Thyroid gland (tissue), 4 donors: ENCODE measurements at regions not wholly inside any gene's neighbourhood (a gene's known extent, or its start where the extent isn't known, plus 50 kb on each side); places are given as distances from the start of the nearest gene placed in this dataset.

ENCODE experiments used
- DNase-seq, 2 donors: peaks; one replicate each; pipeline ENCODE4 v3.0.0-alpha.2; 2019
- H3K27ac ChIP-seq, 3 donors: fragments of 200-600 bp; sonication (generic); 1 replicate in 2 of 3; 2 replicates in 1 of 3; pipeline ENCODE4 v1.5.1; 2016 to 2019; ENCODE audit warnings: mild to moderate bottlenecking in 1 of 3, moderate library complexity in 1 of 3
- H3K27me3 ChIP-seq: fragments of 200-600 bp; sonication (generic); one replicate; pipeline ENCODE4 v1.5.1; 2019
- H3K36me3 ChIP-seq, 2 donors: fragments of 200-600 bp; sonication (generic); one replicate each; pipeline ENCODE4 v1.5.1; 2016 to 2019
- H3K4me1 ChIP-seq, 2 donors: fragments of 200-600 bp; sonication (generic); one replicate each; pipeline ENCODE4 v1.5.1; 2017 to 2019
- H3K4me3 ChIP-seq, 3 donors: fragments of 200-600 bp; sonication (generic); replicated peaks in 1 of 3; 1 replicate in 2 of 3; 2 replicates in 1 of 3; pipeline ENCODE4 v1.5.1; 2016; ENCODE audit warnings: mild to moderate bottlenecking in 1 of 3
- H3K9me3 ChIP-seq: fragments of 200-600 bp; sonication (generic); one replicate; pipeline ENCODE4 v1.5.1; 2017
- CTCF ChIP-seq, 6 experiments: fragments of 200-600 bp in 3 of 6; fragments of 450-650 bp in 3 of 6; sonication (generic) in 3 of 6; IDR thresholded peaks; one replicate each; pipeline ENCODE4 v1.5.1; 2016 to 2019; ENCODE audit warnings: antibody characterized with exemption in 6 of 6, mild to moderate bottlenecking in 2 of 6, inconsistent platforms in 1 of 6, moderate library complexity in 1 of 6
- POLR2A ChIP-seq, 2 donors: fragments of 450-650 bp; IDR thresholded peaks; one replicate each; pipeline ENCODE4 v1.6.1; 2017; ENCODE audit warnings: antibody characterized with exemption in 2 of 2, mild to moderate bottlenecking in 2 of 2, moderate library complexity in 1 of 2
- WGBS, 2 donors: methylation state at CpG; one replicate each; pipeline ENCODE4 v1.1.5; 2017; 5-methylcytosine and 5-hydroxymethylcytosine counted together
- intact Hi-C: fragments of 100-400 bp; cut with DNase I; formaldehyde crosslinking; loops from one replicate; pipeline ENCODE4 v1.15.1; 2023

DNA sequence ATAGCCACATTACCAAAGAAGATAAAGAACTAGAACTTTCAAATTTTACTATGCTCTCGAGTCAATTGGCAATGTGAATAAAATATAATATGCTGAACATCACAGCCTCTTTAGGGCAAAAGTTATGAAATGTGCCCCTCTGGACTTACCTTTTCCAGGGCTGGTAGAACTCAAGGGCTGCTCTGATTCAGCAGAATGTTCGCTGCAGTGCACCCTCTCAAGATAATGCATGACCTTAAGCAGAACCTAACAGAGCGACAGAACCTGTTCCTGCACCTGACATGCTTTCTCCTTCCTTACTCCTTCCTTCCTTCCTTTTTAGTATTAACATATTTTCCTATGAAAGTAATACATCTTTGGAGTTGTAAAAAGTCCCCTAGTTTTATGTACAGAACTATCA is 65.4 kb upstream of the STXBP5 start:
- intact Hi-C loops: no loop called here
- Histone ChIP-seq H3K27ac (no peak overlapping the region), H3K36me3 (no peaks in the 10 kb centered on the region), H3K4me3 (no peak overlapping the region), H3K9me3 (no peaks in the 10 kb centered on the region), H3K27me3 (no peaks in the 10 kb centered on the region), H3K4me1 (no peaks in the 10 kb centered on the region)
- TF ChIP-seq POLR2A (IDR thresholded peaks at IDR 0.05) (no peak), CTCF (IDR thresholded peaks at IDR 0.05) (no peak)
- DNase-seq: no peak
- WGBS, 2 donors: 85% methylated on average over 3 of the region's 3 CpGs

DNA sequence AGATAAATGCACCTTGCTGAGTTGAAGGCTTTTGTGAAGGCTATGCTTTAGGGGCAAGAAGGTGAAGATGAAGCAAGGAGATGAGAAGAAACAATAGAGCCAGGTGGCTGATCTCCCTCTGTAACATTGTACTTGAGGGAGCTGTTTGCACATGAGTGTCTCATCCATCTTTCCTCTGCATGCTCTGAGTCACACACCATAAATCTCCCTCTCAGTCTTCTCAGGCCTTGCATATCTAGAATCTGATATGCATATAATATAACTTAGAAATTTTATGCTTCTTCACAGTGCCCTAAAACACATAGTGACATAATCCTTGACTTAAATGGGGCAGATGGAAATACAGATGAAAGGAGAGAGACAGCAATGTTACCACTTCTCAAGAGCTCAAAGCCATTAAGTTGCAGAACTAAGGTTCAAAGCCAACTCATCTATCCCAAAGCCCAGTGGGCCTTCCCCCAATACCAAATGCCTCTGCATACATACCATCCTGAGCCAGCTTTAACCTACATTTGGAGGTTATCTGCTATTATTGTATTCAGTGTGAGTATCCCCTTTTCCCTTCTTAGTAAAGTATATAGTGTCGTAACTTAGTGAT is 62.4 kb upstream of the STXBP5 start:
- H3K27me3 ChIP-seq: no peaks in the 10 kb centered on the region
- TF ChIP-seq POLR2A (IDR thresholded peaks at IDR 0.05) (no peak), CTCF (IDR thresholded peaks at IDR 0.05) (no peak)
- H3K9me3 ChIP-seq: no peaks in the 10 kb centered on the region
- DNase-seq: no peak
- H3K27ac ChIP-seq: no peak overlapping the region
- H3K4me3 ChIP-seq: no peak overlapping the region
- no peaks in the 10 kb centered on the region for H3K4me1 ChIP-seq
- intact Hi-C loops: no loop called here
- no peaks in the 10 kb centered on the region for H3K36me3 ChIP-seq
- WGBS, 2 donors: 100% methylated on average over 1 of the region's 1 CpG

GRCh38 chr6:147142684-147143245 is 61.5 kb upstream of the STXBP5 start:
- Histone ChIP-seq H3K4me1 (no peaks in the 10 kb centered on the region), H3K27ac (no peak overlapping the region), H3K36me3 (no peaks in the 10 kb centered on the region), H3K9me3 (no peaks in the 10 kb centered on the region), H3K27me3 (no peaks in the 10 kb centered on the region), H3K4me3 (no peak overlapping the region)
- no peak for TF ChIP-seq CTCF (IDR thresholded peaks at IDR 0.05)
- TF ChIP-seq POLR2A (IDR thresholded peaks at IDR 0.05): no peak
- intact Hi-C loops: no loop called here
- WGBS, 2 donors: 93 to 95% methylated on average over 3 of the region's 3 CpGs
- DNase-seq: no peak

GRCh38 chr6:147149092-147149491 is 55.1 kb upstream of the STXBP5 start:
- no peak overlapping the region for H3K27ac ChIP-seq
- no peak for DNase-seq
- no peak overlapping the region for H3K4me3 ChIP-seq
- no peaks in the 10 kb centered on the region for H3K9me3 ChIP-seq
- no peaks in the 10 kb centered on the region for H3K36me3 ChIP-seq
- no peaks in the 10 kb centered on the region for H3K27me3 ChIP-seq
- no peak for TF ChIP-seq CTCF (IDR thresholded peaks at IDR 0.05)
- TF ChIP-seq POLR2A (IDR thresholded peaks at IDR 0.05): no peak
- intact Hi-C loops: no loop called here
- H3K4me1 ChIP-seq: no peaks in the 10 kb centered on the region
- 83 to 88% methylated on average over 4 of the region's 4 CpGs for WGBS, 2 donors

DNA sequence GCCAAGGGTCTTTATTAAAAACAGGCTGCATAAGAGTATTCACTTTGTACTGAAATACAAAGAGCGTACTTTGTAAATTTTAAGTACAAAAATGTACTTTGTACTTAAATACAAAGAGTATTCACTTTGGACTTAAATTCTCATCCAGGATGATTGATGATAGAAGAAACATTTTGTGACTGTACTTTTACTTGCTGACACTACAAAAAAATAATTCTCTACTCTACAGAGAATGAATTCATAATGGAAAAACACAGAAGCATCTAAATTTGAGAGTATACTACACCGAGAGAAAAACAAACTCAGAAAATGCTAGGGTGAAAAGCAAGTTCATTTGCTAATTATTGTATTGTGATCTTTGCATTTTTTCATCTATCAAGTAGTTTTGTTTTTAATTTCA is 54.4 kb upstream of the STXBP5 start:
- Histone ChIP-seq H3K27ac (no peak overlapping the region), H3K27me3 (no peaks in the 10 kb centered on the region), H3K4me1 (peaks cover 0 to 3% of the 10 kb centered on the region in 2 donors), H3K4me3 (no peak overlapping the region), H3K36me3 (no peaks in the 10 kb centered on the region), H3K9me3 (no peaks in the 10 kb centered on the region)
- TF ChIP-seq CTCF (IDR thresholded peaks at IDR 0.05): no peak
- no peak for TF ChIP-seq POLR2A (IDR thresholded peaks at IDR 0.05)
- intact Hi-C loops: no loop called here
- DNase-seq: no peak
- 89 to 92% methylated on average over 2 of the region's 2 CpGs for WGBS, 2 donors
